GM12878 (cell line): ENCODE measurements at regions not wholly inside any gene's neighbourhood (a gene's known extent, or its start where the extent isn't known, plus 50 kb on each side); places are given as distances from the start of the nearest gene placed in this dataset.

Experiments used
- ATAC-seq: fragments of 200-7000 bp; cut with Tn5 transposase; 3 replicates; pipeline ENCODE4 v1.9.1; 2020; ENCODE audit warnings: mild to moderate bottlenecking, moderate library complexity
- BruUV-seq: library from RNA; stranded (reverse); fragments of 400-500 nt; replicated peaks from 2 replicates; lab custom pipeline; 2021; lab: Mats Ljungman, UMichigan
- CTCF ChIA-PET: fragments of 300-600 bp; sonication (Branson Sonifier 250); formaldehyde crosslinking; extraction: SDS; loops from one replicate; lab custom pipeline; 2021; ENCODE audit warnings: inconsistent platforms; lab: Yijun Ruan, JAX
- POLR2A ChIA-PET: fragments of 350-600 bp; formaldehyde crosslinking; extraction: SDS; loops from one replicate; lab custom pipeline; 2021; ENCODE audit warnings: inconsistent platforms; lab: Charles Lee
- RAD21 ChIA-PET: fragments of 300-600 bp; sonication (Branson Sonifier 250); formaldehyde crosslinking; loops from one replicate; lab custom pipeline; 2023; ENCODE audit warnings: antibody characterized with exemption; ENCODE audit not compliant: unreplicated experiment; lab: Charles Lee
- SMC1A ChIA-PET: fragments of 300-600 bp; sonication (Branson Sonifier 250); formaldehyde crosslinking; loops from one replicate; lab custom pipeline; 2023; ENCODE audit not compliant: unreplicated experiment, uncharacterized antibody; lab: Charles Lee
- DNase-seq: peaks from one replicate; pipeline ENCODE4 v3.0.0-alpha.2; 2011; ENCODE audit warnings: low read depth, low spot score
- FAIRE-seq: peaks from 3 replicates; lab custom pipeline; 2011; peaks lifted over from hg19 to GRCh38; lab: Jason Lieb, UNC
- H2AFZ ChIP-seq: 2 replicates; pipeline ENCODE4 v1.6.0; 2011; ENCODE audit warnings: low read depth, low read length, control low read depth; ENCODE audit not compliant: control insufficient read depth
- H3K27ac ChIP-seq: 2 replicates; pipeline ENCODE4 v1.5.1; 2011; ENCODE audit warnings: control low read depth; ENCODE audit not compliant: control insufficient read depth, insufficient read depth
- H3K27me3 ChIP-seq, 2 experiments: replicated peaks in 1 of 2; 2 replicates each; pipeline versions ENCODE4 v1.6.0 to v1.6.1; 2011; ENCODE audit warnings: low read length in 1 of 2; ENCODE audit not compliant: control insufficient read depth in 2 of 2, insufficient read depth in 2 of 2
- H3K36me3 ChIP-seq, 2 experiments: 2 replicates each; pipeline ENCODE4 v1.5.1; 2011; ENCODE audit warnings: low read length in 1 of 2; ENCODE audit not compliant: control insufficient read depth in 2 of 2, insufficient read depth in 2 of 2
- H3K4me1 ChIP-seq: 2 replicates; pipeline ENCODE4 v1.6.1; 2011; ENCODE audit warnings: mild to moderate bottlenecking, low read length, moderate library complexity, mixed read lengths; ENCODE audit not compliant: control insufficient read depth, insufficient read depth
- H3K4me2 ChIP-seq: 2 replicates; pipeline ENCODE4 v1.6.0; 2011; ENCODE audit warnings: control low read depth; ENCODE audit not compliant: control insufficient read depth, insufficient read depth
- H3K4me3 ChIP-seq: fragments of 200-600 bp; sonication (generic); 2 replicates; pipeline ENCODE4 v1.5.1; 2016
- H3K79me2 ChIP-seq: 2 replicates; pipeline ENCODE4 v1.6.0; 2011; ENCODE audit warnings: low read length; ENCODE audit not compliant: control insufficient read depth, insufficient read depth
- H3K9ac ChIP-seq: 2 replicates; pipeline ENCODE4 v1.8.0; 2011; ENCODE audit warnings: low read length, control low read depth, mixed read lengths; ENCODE audit not compliant: control insufficient read depth, insufficient read depth
- H3K9me3 ChIP-seq: replicated peaks from 3 replicates; pipeline ENCODE4 v1.5.1; 2011; ENCODE audit warnings: mild to moderate bottlenecking, low read length; ENCODE audit not compliant: control insufficient read depth, insufficient read depth
- H4K20me1 ChIP-seq: 2 replicates; pipeline ENCODE4 v1.6.0; 2011; ENCODE audit not compliant: control insufficient read depth, insufficient read depth
- CEBPB ChIP-seq, 2 experiments: fragments of 150-350 bp in 1 of 2; IDR thresholded peaks; 2 replicates each; pipeline ENCODE4 v1.6.1; 2012 to 2014; ENCODE audit warnings: low read depth in 2 of 2, low read length in 2 of 2, borderline replicate concordance in 1 of 2, inconsistent platforms in 1 of 2
- E2F4 ChIP-seq: IDR thresholded peaks from 2 replicates; pipeline ENCODE4 v1.6.1; 2012; ENCODE audit warnings: low read depth, low read length, improper control_type of control experiment
- PAX5 ChIP-seq: IDR thresholded peaks from 2 replicates; pipeline ENCODE4 v1.6.1; 2011; ENCODE audit warnings: low read depth, low read length, borderline replicate concordance
- PKNOX1 ChIP-seq: fragments of 450-650 bp; IDR thresholded peaks from 2 replicates; pipeline ENCODE4 v1.6.1; 2016; ENCODE audit warnings: mild to moderate bottlenecking
- RAD21 ChIP-seq: IDR thresholded peaks from 2 replicates; pipeline ENCODE4 v1.6.1; 2011; ENCODE audit warnings: mild to moderate bottlenecking, low read depth, low read length, moderate library complexity; ENCODE audit not compliant: insufficient read depth
- RCOR1 ChIP-seq: conservative IDR thresholded peaks from 2 replicates; pipeline ENCODE4 v1.6.1; 2012; ENCODE audit warnings: low read depth, low read length, improper control_type of control experiment
- RFX5 ChIP-seq: IDR thresholded peaks from 2 replicates; pipeline ENCODE4 v1.6.1; 2011; ENCODE audit warnings: low read depth, low read length, improper control_type of control experiment
- SRF ChIP-seq, 2 experiments: IDR thresholded peaks; 2 replicates each; pipeline ENCODE4 v1.6.1; 2011; ENCODE audit warnings: low read depth in 2 of 2, low read length in 2 of 2, mild to moderate bottlenecking in 1 of 2, moderate library complexity in 1 of 2
- YY1 ChIP-seq: IDR thresholded peaks from 2 replicates; pipeline ENCODE4 v1.6.1; 2011; ENCODE audit warnings: low read depth, mild to moderate bottlenecking, low read length
- ZNF384 ChIP-seq: IDR thresholded peaks from 2 replicates; pipeline ENCODE4 v1.6.1; 2012; ENCODE audit warnings: low read depth, mild to moderate bottlenecking, low read length, improper control_type of control experiment, borderline replicate concordance
- ZNF687 ChIP-seq: fragments of 450-650 bp; IDR thresholded peaks from 2 replicates; pipeline ENCODE4 v1.6.1; 2017; ENCODE audit warnings: mild to moderate bottlenecking, moderate library complexity
- WGBS: methylation state at CpG from one replicate; pipeline ENCODE4 v1.1.6; 2016; ENCODE audit warnings: low lambda C conversion rate; ENCODE audit not compliant: insufficient replicate concordance, insufficient coverage; ENCODE audit errors: missing lambda C conversion rate; 5-methylcytosine and 5-hydroxymethylcytosine counted together
- in situ Hi-C: fragments of 300-500 bp; cut with MboI; formaldehyde crosslinking; loops from 9 replicates; pipeline ENCODE4 v1.14.3; 2018; ENCODE audit warnings: mixed read lengths
- intact Hi-C: fragments of 100-400 bp; cut with micrococcal nuclease; formaldehyde crosslinking; loops from one replicate; pipeline ENCODE4 v1.14.2; 2022; ENCODE audit not compliant: unreplicated experiment

GRCh38 chr4:163666332-163666873 is 171.9 kb downstream of the TMA16 start (continued):
- TF ChIP-seq PAX5 (no peak), E2F4 (no peak), ZNF384 (peak; percentile 27; the same call in 1 of the 2 replicates), RAD21 (no peak), SRF (IDR thresholded peaks at IDR 0.05; ENCODE audit: low read depth in 2 of 2, low read length in 2 of 2) (no peak), RCOR1 (no peak)

- no peak for DNase-seq
- no TSS peak for BruUV-seq
- Histone ChIP-seq H3K79me2 (no peaks in the 10 kb centered on the region), H3K9me3 (no peaks in the 10 kb centered on the region), H2AFZ (no peak overlapping the region), H3K4me1 (no peaks in the 10 kb centered on the region; the same call in 1 of the 2 replicates), H3K4me3 (no peak overlapping the region), H3K36me3 (no peaks in the 10 kb centered on the region), H3K9ac (no peak overlapping the region), H3K27ac (no peak overlapping the region), H3K4me2 (no peak overlapping the region), H3K27me3 (no peaks in the 10 kb centered on the region), H4K20me1 (no peaks in the 10 kb centered on the region)
- ChIA-PET SMC1A (interaction anchor here (0.7 to 25.0 kb wide), 16 partner anchors 7 to 140 kb away, joined by 3 to 727 read pairs (median 4); no protein-coding TSS in a partner anchor), POLR2A (interaction anchor here (1.1 to 1.4 kb wide), 3 partner anchors 72 to 117 kb away, joined by 3 to 6 read pairs (median 4); no protein-coding TSS in a partner anchor), CTCF (interaction anchor here (1.2 to 17.2 kb wide), 6 partner anchors 9 to 121 kb away, joined by 4 to 571 read pairs (median 7); no protein-coding TSS in a partner anchor), RAD21 (interaction anchor here (0.8 to 4.5 kb wide), 4 partner anchors 10 to 114 kb away, joined by 3 to 24 read pairs (median 13); no protein-coding TSS in a partner anchor)
- TF ChIP-seq RFX5: no peak
- TF ChIP-seq CEBPB (IDR thresholded peaks at IDR 0.05; ENCODE audit: borderline replicate concordance in 1 of 2, low read depth in 2 of 2, low read length in 2 of 2): no peak
- TF ChIP-seq YY1: no peak
- TF ChIP-seq PKNOX1: no peak
- TF ChIP-seq ZNF687: no peak
- in situ Hi-C loops: no loop called here
- WGBS: 62% methylated on average over 3 of the region's 3 CpGs
- intact Hi-C loops: loop anchor here (5.0 kb wide), 1 partner anchor 180 kb away; the partner anchor contains the start of gene TMA16
- FAIRE-seq: no peak
- ATAC-seq: peak; percentile 45; the same call in 2 of the 3 replicates
Measured at GRCh38 chr4:163672751-163673150, 178.3 kb downstream of the TMA16 start.
